Posterior cingulate gyrus (tissue), 11 donors: ENCODE measurements at regions not wholly inside any gene's neighbourhood (a gene's known extent, or its start where the extent isn't known, plus 50 kb on each side); places are given as distances from the start of the nearest gene placed in this dataset.
"Not testable (repeated sequence)": the region's sequence is repeated elsewhere in the genome, so short reads cannot be mapped to it uniquely, and the experiment has no call there.

Source experiments
- DNase-seq, 10 donors: peaks; one replicate each; pipeline versions ENCODE4 v3.0.0 to v3.0.0-alpha.2; 2020 to 2021; ENCODE audit warnings: mixed read lengths in 3 of 10
- intact Hi-C: fragments of 100-400 bp; cut with DNase I; formaldehyde crosslinking; loops from one replicate; pipeline ENCODE4 v1.15.1; 2023

DNA sequence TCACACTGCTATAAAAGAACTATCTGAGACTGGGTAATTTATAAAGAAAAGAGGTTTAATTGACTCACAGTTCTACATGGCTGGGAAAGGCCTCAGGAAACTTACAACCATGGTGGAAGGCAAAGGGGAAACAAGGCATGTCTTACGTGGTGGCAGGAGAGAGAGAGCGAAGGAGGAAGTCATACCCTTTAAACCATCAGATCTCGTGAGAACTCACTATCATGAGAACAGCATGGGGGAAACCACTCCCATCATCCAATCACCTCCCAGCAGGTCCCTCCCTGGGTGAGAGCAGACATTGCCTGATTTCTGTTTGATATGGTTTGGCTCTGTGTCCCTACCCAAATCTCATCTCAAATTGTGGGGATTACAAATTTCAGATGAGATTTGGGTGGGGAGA is 86.9 kb upstream of the CTDP1 start:
- DNase-seq, intact Hi-C loops: not testable (repeated sequence)

- intact Hi-C loops = no loop called here
- peak in 2 of 10 donors; percentile 49 for DNase-seq
Observed at GRCh38 chr18:79595876-79596374, 83.7 kb upstream of the CTDP1 start.

DNA sequence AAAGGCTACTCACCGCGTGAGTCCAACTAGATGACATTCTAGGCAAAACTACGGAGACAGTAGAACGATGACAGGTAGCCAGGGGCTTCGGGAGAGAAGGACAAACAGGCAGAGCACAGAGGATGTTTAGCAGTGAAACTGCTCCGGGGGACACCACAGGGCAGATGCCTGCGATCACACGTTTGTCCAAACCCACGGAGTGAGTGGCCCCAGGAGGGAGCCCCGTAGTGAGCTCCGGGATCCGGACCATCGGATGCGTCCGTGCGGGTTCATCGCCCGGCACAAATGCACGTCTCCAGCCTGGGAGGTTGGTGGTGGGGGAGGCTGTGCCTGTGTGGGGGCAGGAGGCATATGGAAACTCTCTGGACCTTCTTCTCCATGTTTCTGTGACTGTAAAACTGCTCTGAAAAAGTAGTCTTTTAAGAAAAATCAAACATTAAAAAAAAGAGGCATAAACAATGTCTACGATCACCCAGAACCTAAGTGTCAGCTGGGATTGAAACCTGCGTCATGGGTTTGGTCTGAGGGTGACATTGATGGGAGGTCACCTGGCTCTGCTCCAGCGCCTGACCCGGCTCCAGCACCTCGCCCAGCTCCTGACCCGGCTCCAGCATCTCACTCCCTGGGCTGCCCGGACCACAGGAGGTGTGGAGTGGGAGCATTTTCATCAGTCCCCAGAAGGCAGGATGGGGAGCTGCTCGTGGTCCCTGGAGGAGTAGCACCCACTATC is 83.0 kb upstream of the CTDP1 start:
- intact Hi-C loops = no loop called here
- DNase-seq = peak in 1 of 10 donors; percentile 71

DNA sequence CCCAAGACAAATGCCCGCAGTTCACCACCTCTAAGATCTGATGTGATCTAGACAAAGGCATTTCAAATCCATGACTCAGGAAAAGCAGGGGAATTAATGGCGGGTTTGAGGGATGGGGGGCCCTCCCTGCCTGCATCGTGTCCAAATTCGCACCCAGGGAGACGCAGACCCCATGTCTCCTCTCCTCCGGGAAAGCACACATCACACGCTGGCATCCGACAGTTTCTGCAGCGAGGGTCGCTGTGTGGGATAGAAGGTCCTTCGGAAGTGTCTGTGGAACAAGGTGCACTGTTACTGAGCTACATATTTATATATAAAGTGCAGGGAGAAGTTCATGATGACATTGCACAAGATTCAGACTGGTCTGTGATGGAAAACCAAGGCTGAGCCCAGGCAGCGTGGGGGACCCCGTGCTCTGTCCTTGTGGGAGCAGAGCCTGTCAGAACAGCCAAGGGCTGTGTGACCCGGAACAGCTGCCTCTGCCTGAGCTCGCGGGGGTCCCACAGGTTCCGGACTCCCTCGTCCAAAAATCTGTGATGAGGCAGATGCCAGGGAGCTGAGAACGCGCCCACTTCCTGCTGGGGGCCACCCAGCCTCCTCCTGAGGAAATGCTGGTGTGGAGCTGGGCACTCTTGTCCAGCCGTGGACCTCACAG is 82.3 kb upstream of the CTDP1 start:
- DNase-seq = peak in 1 of 10 donors; percentile 57
- intact Hi-C loops = no loop called here

GRCh38 chr18:79597831-79598632 is 81.6 kb upstream of the CTDP1 start:
- intact Hi-C loops = no loop called here
- peak in 3 of 10 donors; percentile 62 to 82 (median 77) for DNase-seq

DNA sequence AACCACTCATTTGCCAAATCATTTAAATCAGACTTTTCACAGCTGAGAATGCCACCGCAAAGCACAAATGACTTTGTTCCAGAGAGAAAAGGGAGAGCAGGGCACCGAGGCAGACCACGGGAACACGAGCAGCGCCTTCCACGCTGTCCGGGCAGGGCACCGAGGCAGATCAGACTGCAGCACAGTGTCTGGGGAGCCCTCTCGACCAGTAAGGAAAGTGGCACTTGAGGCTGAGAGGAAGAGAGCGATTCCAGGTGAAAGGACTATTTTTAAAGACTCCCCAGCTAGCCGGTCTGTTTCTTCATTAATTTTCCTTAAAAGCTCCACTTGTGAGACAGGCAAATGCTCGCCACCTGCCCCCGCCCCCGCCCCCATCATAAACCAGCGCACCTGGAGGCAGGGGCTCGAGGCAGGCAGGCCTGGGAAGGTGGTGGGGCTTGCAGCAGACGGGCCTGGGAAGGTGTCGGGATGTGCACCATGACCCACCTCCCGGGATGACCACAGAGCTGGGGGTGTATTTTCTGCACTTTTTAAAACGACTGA is 80.9 kb upstream of the CTDP1 start:
- peak in 2 of 10 donors; percentile 48 to 60 for DNase-seq
- intact Hi-C loops = no loop called here

DNA sequence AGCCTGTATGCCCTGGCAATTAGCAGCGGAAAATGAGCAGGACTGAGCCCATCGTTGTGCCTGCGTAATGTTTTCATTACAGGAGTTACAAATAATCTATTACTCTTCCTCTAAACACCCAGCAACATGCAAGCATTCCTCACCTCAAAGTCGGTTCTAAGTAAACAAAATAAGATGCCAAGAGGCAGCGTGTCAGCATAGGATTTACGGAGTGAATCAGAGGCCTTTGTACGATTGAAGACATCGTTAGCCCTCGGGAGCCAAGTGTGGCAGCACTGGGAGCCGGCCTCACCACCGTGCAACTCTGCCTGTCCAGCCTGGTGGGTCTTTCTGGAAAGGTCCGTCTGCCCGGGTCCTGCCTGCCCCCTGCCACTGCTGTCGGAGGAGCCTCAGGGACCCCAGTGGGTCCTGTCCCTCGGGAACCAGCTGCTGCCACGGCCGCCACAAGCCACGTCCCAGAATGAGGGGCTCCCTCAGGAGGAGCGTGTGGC is 80.1 kb upstream of the CTDP1 start:
- peak in 4 of 10 donors; percentile 7 to 75 (median 68) for DNase-seq
- intact Hi-C loops = no loop called here

GRCh38 chr18:79600141-79600540 is 79.5 kb upstream of the CTDP1 start:
- peak in 4 of 10 donors; percentile 5 to 70 (median 54) for DNase-seq
- intact Hi-C loops = no loop called here

GRCh38 chr18:79600596-79600995 is 79.0 kb upstream of the CTDP1 start:
- intact Hi-C loops = no loop called here
- peak in 1 of 10 donors; percentile 48 for DNase-seq

DNA sequence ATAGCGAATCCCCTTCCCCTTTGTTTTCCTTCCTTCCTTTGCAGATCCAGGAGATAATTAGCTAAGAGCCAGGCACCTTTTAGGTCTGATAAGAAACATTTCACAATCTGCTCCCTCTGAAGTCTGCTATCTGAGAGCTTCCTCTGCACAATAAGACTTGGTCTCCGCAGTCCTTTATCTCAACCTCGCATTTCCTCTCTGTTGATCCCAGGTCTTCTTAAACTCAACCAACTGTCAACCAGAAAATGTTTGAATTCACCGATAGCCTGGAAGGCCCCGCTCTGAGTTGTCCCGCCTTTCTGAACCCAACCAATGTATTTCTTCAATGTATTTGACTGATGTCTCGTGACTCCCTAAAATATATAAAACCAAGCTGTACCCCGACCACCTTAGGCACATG is 78.4 kb upstream of the CTDP1 start:
- peak in 1 of 10 donors; percentile 17 for DNase-seq
- intact Hi-C loops = no loop called here

GRCh38 chr18:79603321-79604204 is 76.0 kb upstream of the CTDP1 start:
- intact Hi-C loops = no loop called here
- DNase-seq = peak in 4 of 10 donors; percentile 3 to 75 (median 70)

- DNase-seq = peak in 4 of 10 donors; percentile 8 to 74 (median 54)
- intact Hi-C loops = no loop called here
Observed at GRCh38 chr18:79604205-79604912, 75.2 kb upstream of the CTDP1 start.

- peak in 2 of 10 donors; percentile 65 to 78 for DNase-seq
- intact Hi-C loops = no loop called here
Observed at GRCh38 chr18:79604913-79605880, 74.4 kb upstream of the CTDP1 start.

DNA sequence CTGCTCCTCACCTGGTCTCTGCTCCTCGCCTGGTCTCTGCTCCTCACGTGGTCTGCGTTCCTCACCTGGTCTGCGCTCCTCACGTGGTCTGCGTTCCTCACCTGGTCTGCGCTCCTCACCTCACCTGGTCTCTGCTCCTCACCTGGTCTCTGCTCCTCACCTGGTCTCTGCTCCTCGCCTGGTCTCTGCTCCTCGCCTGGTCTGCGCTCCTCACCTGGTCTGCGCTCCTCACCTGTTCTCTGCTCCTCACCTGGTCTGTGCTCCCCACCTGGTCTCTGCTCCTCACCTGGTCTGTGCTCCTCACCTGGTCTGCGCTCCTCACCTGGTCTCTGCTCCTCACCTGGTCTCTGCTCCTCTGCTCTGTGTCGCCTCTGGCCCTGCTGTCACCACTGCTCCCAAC is 73.5 kb upstream of the CTDP1 start:
- peak in 1 of 10 donors; percentile 35 for DNase-seq
- intact Hi-C loops = not testable (repeated sequence)

DNA sequence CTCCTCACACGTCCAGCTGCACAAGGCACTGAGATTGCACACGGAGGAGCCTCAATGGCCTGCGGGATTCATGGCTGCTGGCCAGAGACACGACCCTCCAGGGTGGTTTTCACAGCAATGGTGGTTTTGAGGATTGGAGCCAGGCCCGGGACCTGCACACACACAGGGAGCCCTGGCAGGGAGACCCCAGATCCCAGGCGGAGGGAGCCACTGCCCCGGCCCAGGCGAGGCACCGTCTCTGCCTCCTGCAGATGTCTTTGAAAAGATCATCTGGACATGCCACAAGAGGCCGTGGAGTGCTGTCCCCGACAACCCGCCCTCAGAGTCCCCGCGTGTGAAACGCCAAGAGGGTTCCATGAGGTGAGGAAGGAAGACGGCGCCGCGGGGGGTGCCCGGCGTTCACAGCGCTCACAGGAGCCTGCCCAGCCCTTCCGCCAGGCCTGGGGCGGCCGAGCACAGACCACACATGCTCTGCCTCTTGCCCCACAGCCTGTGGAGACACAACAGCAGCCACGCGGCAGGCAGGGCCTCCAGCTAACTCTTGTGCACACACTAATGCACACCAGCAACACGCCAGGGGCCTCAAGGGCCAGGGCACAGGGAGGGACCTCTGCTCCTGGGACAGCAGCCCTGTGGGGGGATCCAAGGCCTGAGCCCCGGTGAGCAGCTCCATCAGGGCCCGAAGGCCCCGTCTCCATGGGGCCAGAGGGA is 72.8 kb upstream of the CTDP1 start:
- peak in 4 of 10 donors; percentile 7 to 84 (median 71) for DNase-seq
- intact Hi-C loops = no loop called here

- intact Hi-C loops = no loop called here
- DNase-seq = peak in 3 of 10 donors; percentile 3 to 74 (median 57)
Observed at GRCh38 chr18:79607361-79607952, 72.1 kb upstream of the CTDP1 start.
